GM21619 (cell line): ENCODE measurements at regions not wholly inside any gene's neighbourhood (a gene's known extent, or its start where the extent isn't known, plus 50 kb on each side); places are given as distances from the start of the nearest gene placed in this dataset.

Experiments used
- ATAC-seq: cut with Tn5 transposase; IDR thresholded peaks from one replicate; pipeline ENCODE4 v1.9.1; 2021; ENCODE audit not compliant: unreplicated experiment

DNA sequence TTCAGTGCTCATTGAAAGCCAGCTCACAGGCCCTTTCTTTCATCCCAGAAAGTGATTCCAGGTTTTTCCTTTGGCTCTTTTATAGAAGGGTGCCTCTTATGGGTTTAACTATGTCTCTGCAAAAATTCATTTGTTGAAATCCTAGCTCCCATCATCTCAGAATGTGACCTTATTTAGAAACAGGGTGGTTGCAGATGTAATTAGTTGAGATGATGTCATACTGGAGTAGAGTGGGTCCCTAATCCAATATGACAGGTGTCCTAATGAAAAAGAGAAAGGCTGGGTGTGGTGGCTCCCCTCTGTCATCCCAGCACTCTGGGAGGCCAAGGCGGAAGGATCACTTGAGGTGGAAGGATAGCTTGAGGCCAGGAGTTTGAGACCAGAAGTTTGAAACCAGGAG is 64.2 kb upstream of the FAM20A start:
- ATAC-seq, result no peak

DNA sequence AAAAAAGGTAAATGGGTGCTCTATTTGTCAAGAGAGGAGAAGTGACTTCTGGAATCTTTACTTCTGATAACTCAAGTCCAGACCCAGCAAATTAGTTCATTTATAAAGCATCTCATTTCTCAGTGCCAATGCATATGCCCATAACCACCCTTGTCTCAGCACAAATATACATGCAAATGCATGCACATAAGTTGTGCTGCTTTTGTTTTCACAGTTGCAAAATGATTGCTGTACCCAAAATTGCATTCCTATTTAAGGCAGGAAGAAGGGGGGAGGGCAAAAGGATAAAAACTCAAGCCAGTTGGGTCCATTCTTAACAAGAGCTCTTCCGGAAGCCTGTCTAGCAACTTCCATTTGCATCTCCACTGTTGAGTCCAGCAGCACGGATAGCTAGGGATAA is 61.3 kb upstream of the FAM20A start:
- no peak for ATAC-seq

DNA sequence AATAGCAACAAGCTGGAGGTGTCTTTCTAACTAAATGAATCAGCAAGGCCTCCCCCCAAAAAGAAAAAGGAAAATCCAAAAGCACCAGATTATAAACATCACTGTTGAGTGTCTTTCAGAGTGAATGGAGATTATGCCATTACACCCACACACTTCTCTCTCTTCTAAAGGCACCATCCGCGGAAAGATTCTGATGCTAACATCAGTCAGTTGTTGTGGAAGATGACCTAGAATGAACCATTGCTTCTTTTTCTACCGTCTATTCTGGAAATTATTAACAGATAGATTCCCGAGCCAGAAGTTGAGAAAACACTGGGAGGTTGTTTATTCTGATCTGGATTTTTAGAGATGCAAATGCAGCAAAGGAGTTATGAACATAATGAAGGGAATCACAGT is 60.9 kb upstream of the FAM20A start:
- no peak for ATAC-seq

DNA sequence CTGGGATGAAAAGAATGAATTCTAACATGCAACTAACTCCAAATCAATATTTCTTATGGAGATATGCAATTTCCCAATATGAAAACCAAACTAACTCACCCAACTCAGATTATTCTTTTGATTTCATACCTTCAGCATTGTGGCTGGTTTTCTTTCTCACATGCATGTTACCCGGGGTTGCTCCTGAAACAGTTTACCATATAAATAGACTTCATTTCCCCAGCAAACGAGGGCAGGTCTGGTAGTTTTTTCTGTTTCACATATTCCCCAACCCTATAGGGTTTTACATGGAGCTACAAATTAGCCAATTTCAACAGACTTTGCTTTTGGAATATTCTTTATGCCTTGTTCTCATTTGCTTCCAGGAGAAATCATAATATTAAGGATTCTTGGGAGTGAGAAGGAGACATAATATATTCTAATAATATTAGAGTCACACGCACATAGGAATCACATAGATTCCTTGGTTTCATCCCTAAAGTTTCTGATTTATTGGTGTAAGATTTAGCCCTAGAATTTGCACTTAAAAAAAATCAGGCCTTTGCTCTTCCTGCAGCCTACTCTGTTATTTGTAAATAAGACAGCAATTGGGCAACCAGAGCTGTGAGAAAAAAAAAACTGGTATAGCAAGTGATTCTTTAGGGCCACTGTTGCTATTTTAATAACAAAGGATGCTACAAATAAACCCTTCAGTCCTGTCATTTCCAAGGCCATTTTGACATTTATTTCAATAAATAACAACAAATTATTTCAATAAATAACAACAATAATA is 60.3 kb upstream of the FAM20A start:
- no peak for ATAC-seq

DNA sequence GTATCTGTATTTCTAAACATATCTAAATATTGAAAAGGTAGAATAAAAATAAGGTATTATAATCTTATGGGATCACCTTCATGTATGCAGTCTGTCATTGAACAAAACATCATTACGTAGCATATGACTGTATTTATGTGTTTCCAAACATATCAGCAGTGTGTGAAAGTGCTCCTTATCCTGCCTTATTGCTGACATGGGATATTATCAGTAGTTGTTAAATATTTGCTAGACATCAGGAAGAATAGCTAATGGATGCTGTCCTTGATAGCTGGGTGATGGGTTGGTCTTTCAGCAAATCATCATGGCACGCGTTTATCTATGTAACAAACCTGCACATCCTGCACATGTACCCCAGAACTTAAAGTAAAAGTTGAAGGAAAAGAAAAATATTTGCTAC is 59.1 kb upstream of the FAM20A start:
- ATAC-seq, result no peak

DNA sequence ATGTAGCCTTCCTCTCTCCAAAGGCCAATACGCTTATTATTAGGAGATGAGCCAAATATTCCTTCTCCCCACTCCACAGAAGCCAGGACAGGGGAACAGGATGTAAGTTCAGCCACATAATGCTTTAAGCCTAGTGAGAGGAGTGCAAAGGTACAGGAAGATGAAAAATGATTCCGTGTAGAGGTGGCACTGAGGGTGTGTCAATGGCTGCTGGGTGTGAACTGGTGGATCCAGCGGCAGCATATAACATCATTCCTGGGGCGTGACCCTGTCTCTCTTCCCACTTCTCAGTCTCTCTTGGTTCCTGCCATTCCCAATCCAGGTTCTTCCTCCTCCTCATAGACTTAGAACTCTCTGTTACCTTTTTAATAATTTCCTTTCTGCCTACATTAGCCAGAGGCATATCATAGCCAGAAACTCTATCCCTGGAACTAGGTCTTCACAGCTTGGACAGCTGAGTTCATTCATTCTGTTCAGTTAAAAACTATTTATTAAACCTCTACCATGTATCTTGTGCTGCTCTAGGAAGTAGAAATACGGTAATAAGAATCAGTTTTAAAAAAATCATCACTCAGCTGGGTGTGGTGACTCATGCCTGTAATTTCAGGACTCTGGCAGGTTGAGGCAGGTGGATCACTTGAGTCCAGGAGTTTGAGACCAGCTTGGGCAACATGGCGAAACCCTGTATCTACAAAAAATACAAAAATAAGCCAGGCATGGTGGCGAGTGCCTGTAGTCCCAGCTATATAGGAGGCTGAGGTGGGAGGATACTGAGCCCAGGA is 58.0 kb upstream of the FAM20A start:
- no peak for ATAC-seq

DNA sequence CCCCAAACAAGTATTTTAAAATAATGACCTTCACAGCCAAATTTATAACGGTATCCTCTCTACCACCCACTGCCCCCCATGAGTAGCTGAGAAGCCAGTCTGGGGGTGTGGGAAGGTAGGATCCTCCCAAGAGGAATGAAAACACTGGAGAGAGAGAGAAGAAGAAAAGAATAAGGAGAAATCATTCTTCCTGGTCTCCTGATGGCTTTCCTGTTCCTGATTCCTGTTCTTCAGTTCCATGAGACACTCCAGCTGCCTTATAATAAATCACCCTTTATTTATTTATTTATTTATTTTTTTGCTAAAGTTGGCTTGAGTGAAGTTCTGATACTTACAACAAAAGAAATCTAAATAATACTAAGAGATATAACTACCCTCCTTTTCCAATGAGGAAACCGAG is 56.4 kb upstream of the FAM20A start:
- ATAC-seq, result no peak

DNA sequence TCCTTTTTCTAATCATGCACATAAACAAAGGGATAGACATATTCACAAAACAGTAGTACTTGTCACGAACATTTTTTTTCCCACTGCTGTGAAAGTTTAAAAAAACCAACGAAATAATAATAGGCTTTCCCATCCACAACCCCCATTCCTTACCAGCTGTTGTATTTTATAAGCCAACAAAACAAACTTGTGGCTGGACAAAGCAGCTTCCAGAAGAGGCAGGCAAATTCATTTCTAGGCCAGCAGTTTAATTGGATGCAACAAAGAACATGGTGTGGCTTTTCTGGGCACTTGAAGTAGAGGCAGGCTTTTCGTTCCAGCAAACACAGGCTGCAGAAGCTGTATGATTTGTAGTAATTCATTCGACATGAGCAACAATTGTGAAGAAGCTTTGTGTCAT is 56.0 kb upstream of the FAM20A start:
- no peak for ATAC-seq

DNA sequence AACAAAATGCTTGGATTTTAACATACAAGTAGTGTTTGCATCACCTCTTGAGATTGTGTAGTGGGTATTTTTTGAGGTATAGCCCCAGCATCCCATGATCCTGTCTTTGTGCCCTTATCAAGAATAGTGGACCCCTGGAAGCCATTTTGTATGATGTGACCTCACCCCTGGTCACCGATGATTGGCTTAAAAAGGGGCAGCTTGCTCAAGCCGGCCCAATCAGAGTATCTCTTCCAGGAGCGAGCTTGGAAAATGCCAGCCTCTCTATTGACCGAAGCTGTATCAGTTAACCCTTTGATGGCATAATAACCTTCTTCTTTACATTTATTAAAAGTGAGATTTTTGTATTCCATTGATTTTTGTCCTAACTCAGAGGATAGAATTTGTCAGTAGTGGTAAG is 55.5 kb upstream of the FAM20A start:
- no peak for ATAC-seq
